HEK293 (cell line): ENCODE measurements at regions not wholly inside any gene's neighbourhood (a gene's known extent, or its start where the extent isn't known, plus 50 kb on each side); places are given as distances from the start of the nearest gene placed in this dataset.

ENCODE experiments used
- CTCF ChIA-PET: fragments of 350-600 bp; formaldehyde crosslinking; extraction: SDS; loops from one replicate; lab custom pipeline; 2021; ENCODE audit warnings: antibody characterized with exemption; lab: Yijun Ruan, JAX
- POLR2A ChIA-PET: fragments of 300-600 bp; formaldehyde crosslinking; extraction: SDS; loops from one replicate; lab custom pipeline; 2020; ENCODE audit warnings: antibody characterized with exemption, inconsistent platforms; lab: Yijun Ruan, JAX
- H3K27ac ChIP-seq: fragments of 200-500 bp; sonication (Bioruptor generic); 2 replicates; pipeline ENCODE4 v1.5.1; 2014; ENCODE audit warnings: low read depth, low read length, control low read depth, inconsistent platforms; ENCODE audit errors: extremely low read depth
- H3K36me3 ChIP-seq, 2 experiments: fragments of 200-500 bp in 1 of 2; sonication (Bioruptor generic) in 1 of 2; 1 replicate in 1 of 2; 2 replicates in 1 of 2; pipeline ENCODE4 v1.5.1; 2014 to 2017; ENCODE audit warnings: inconsistent platforms in 2 of 2, low read length in 2 of 2; ENCODE audit not compliant: control insufficient read depth in 2 of 2, insufficient read depth in 1 of 2
- H3K4me1 ChIP-seq: fragments of 200-500 bp; sonication (Bioruptor generic); 2 replicates; pipeline ENCODE4 v1.5.1; 2014; ENCODE audit warnings: mild to moderate bottlenecking, low read length, inconsistent platforms; ENCODE audit not compliant: control insufficient read depth, insufficient read depth
- H3K4me3 ChIP-seq: 2 replicates; pipeline ENCODE4 v1.5.1; 2011; ENCODE audit warnings: low read depth, mild to moderate bottlenecking, control low read depth, low read length, moderate library complexity
- H3K9me3 ChIP-seq: fragments of 200-500 bp; sonication (Bioruptor generic); 2 replicates; pipeline ENCODE4 v1.5.1; 2014; ENCODE audit warnings: low read depth, low read length, inconsistent platforms; ENCODE audit not compliant: control insufficient read depth, insufficient read depth
- PRDM1 ChIP-seq: fragments of 450-650 bp; formaldehyde crosslinking; IDR thresholded peaks from 2 replicates; pipeline ENCODE4; 2016; ENCODE audit warnings: missing biosample characterization, missing genetic modification characterization
- PRDM4 ChIP-seq: fragments of 450-650 bp; formaldehyde crosslinking; IDR thresholded peaks from 2 replicates; pipeline ENCODE4 v1.5.1; 2017; ENCODE audit warnings: missing biosample characterization, missing genetic modification characterization
- SP2 ChIP-seq: fragments of 450-650 bp; formaldehyde crosslinking; IDR thresholded peaks from 2 replicates; pipeline ENCODE4 v1.5.1; 2016; ENCODE audit warnings: missing biosample characterization, missing genetic modification characterization
- SP3 ChIP-seq: fragments of 450-650 bp; formaldehyde crosslinking; IDR thresholded peaks from 2 replicates; pipeline ENCODE4 v1.5.1; 2016; ENCODE audit warnings: missing biosample characterization, missing genetic modification characterization
- ZBTB49 ChIP-seq: fragments of 450-650 bp; formaldehyde crosslinking; IDR thresholded peaks from 2 replicates; pipeline ENCODE4 v1.5.1; 2016; ENCODE audit warnings: missing biosample characterization, missing genetic modification characterization, low read depth
- ZIC2 ChIP-seq: fragments of 450-650 bp; formaldehyde crosslinking; IDR thresholded peaks from 2 replicates; pipeline ENCODE4 v1.5.1; 2016; ENCODE audit warnings: missing biosample characterization, missing genetic modification characterization
- ZNF112 ChIP-seq: fragments of 450-650 bp; formaldehyde crosslinking; IDR thresholded peaks from 2 replicates; pipeline ENCODE4 v1.5.0; 2017; ENCODE audit warnings: missing biosample characterization, missing genetic modification characterization
- ZNF155 ChIP-seq: fragments of 450-650 bp; formaldehyde crosslinking; IDR thresholded peaks from 2 replicates; pipeline ENCODE4 v1.5.1; 2016; ENCODE audit warnings: missing biosample characterization, missing genetic modification characterization
- ZNF2 ChIP-seq: fragments of 450-650 bp; formaldehyde crosslinking; IDR thresholded peaks from 2 replicates; pipeline ENCODE4 v1.5.1; 2016; ENCODE audit warnings: missing biosample characterization, missing genetic modification characterization
- ZNF214 ChIP-seq: fragments of 450-650 bp; formaldehyde crosslinking; IDR thresholded peaks from 2 replicates; pipeline ENCODE4 v1.5.1; 2017; ENCODE audit warnings: missing biosample characterization, mild to moderate bottlenecking, missing genetic modification characterization, borderline replicate concordance
- ZNF266 ChIP-seq: fragments of 450-650 bp; formaldehyde crosslinking; IDR thresholded peaks from 2 replicates; pipeline ENCODE4 v1.5.1; 2016; ENCODE audit warnings: missing biosample characterization, missing genetic modification characterization, low read depth
- ZNF335 ChIP-seq: fragments of 450-650 bp; formaldehyde crosslinking; conservative IDR thresholded peaks from 2 replicates; pipeline ENCODE4 v1.5.1; 2016; ENCODE audit warnings: missing biosample characterization, missing genetic modification characterization
- ZNF366 ChIP-seq: fragments of 450-650 bp; formaldehyde crosslinking; conservative IDR thresholded peaks from 2 replicates; pipeline ENCODE4 v1.5.1; 2016; ENCODE audit warnings: missing biosample characterization, missing genetic modification characterization
- ZNF433 ChIP-seq: fragments of 450-650 bp; formaldehyde crosslinking; IDR thresholded peaks from 2 replicates; pipeline ENCODE4 v1.5.1; 2016; ENCODE audit warnings: missing biosample characterization, missing genetic modification characterization, low read depth
- ZNF518A ChIP-seq: fragments of 450-650 bp; formaldehyde crosslinking; conservative IDR thresholded peaks from 2 replicates; pipeline ENCODE4 v1.5.1; 2016; ENCODE audit warnings: low read depth, missing biosample characterization, missing genetic modification characterization
- ZNF544 ChIP-seq: fragments of 450-650 bp; formaldehyde crosslinking; IDR thresholded peaks from 2 replicates; pipeline ENCODE4 v1.5.0; 2017; ENCODE audit warnings: missing biosample characterization, missing genetic modification characterization
- ZNF660 ChIP-seq: fragments of 450-650 bp; IDR thresholded peaks from 2 replicates; pipeline ENCODE4 v1.5.1; 2018; ENCODE audit warnings: missing biosample characterization, mild to moderate bottlenecking, missing genetic modification characterization
- ZNF692 ChIP-seq: fragments of 450-650 bp; formaldehyde crosslinking; IDR thresholded peaks from 2 replicates; pipeline ENCODE4 v1.5.1; 2016; ENCODE audit warnings: missing biosample characterization, missing genetic modification characterization
- ZNF704 ChIP-seq: fragments of 450-650 bp; formaldehyde crosslinking; IDR thresholded peaks from 2 replicates; pipeline ENCODE4 v1.5.1; 2016; ENCODE audit warnings: missing biosample characterization, missing genetic modification characterization
- ZXDB ChIP-seq: fragments of 450-650 bp; formaldehyde crosslinking; IDR thresholded peaks from 2 replicates; pipeline ENCODE4 v1.5.1; 2016; ENCODE audit warnings: missing biosample characterization, missing genetic modification characterization

- Histone ChIP-seq H3K4me1 (no peaks in the 10 kb centered on the region), H3K4me3 (no peak overlapping the region), H3K27ac (no peak overlapping the region), H3K9me3 (no peaks in the 10 kb centered on the region), H3K36me3 (no peaks in the 10 kb centered on the region)
- TF ChIP-seq ZNF544 (tag by site-specific recombination): no peak
- no peak for TF ChIP-seq ZNF433 (tag by site-specific recombination)
- no peak for TF ChIP-seq PRDM1
- TF ChIP-seq ZNF266: no peak
- TF ChIP-seq SP2 (tag by site-specific recombination): no peak
- TF ChIP-seq ZNF335: no peak
- TF ChIP-seq ZNF704 (tag by site-specific recombination): no peak
- no peak for TF ChIP-seq ZNF155
- no peak for TF ChIP-seq ZNF518A
- TF ChIP-seq ZNF112 (tag by site-specific recombination): no peak
- TF ChIP-seq PRDM4 (tag by site-specific recombination): no peak
- TF ChIP-seq SP3: no peak
- no peak for TF ChIP-seq ZNF2 (tag by site-specific recombination)
- no peak for TF ChIP-seq ZBTB49
- no peak for TF ChIP-seq ZIC2 (tag by site-specific recombination)
- no peak for TF ChIP-seq ZXDB (tag by site-specific recombination)
- no peak for TF ChIP-seq ZNF692 (tag by site-specific recombination)
- no peak for TF ChIP-seq ZNF660 (tag by site-specific recombination)
- no peak for TF ChIP-seq ZNF366 (tag by site-specific recombination)
- TF ChIP-seq ZNF214 (tag by site-specific recombination): no peak
- ChIA-PET POLR2A (interaction anchor here (0.7 kb wide), 1 partner anchor 190 kb away, joined by 4 read pairs; no protein-coding TSS in a partner anchor), CTCF (interaction anchor here (0.6 to 4.3 kb wide), 2 partner anchors 370 to 429 kb away, joined by 3 to 32 read pairs; no protein-coding TSS in a partner anchor)
Observed at GRCh38 chr3:154952553-154952952, 127.6 kb upstream of the MME start.
